Natural killer cell (primary cell): ENCODE measurements at regions not wholly inside any gene's neighbourhood (a gene's known extent, or its start where the extent isn't known, plus 50 kb on each side); places are given as distances from the start of the nearest gene placed in this dataset.

Experiments used
- ATAC-seq, 3 donors: fragments of 150-1000 bp in 2 of 3; fragments of 200-7000 bp in 1 of 3; cut with Tn5 transposase; 1 replicate in 1 of 3; 2 replicates in 2 of 3; pipeline ENCODE4 v1.10.0; 2021; ENCODE audit warnings: mild to moderate bottlenecking in 2 of 3, moderate library complexity in 2 of 3
- DNase-seq, 2 donors: peaks; one replicate each; pipeline versions ENCODE4 v3.0.0 to v3.0.0-alpha.2; 2013 to 2021; ENCODE audit warnings: mixed read lengths in 1 of 2
- H3K27ac ChIP-seq: one replicate; pipeline ENCODE4 v1.5.1; 2013; ENCODE audit warnings: mild to moderate bottlenecking, low read length
- H3K27me3 ChIP-seq: one replicate; pipeline ENCODE4 v1.6.1; 2013; ENCODE audit warnings: low read length; ENCODE audit not compliant: control insufficient read depth, insufficient read depth
- H3K36me3 ChIP-seq: one replicate; pipeline ENCODE4 v1.6.1; 2013; ENCODE audit warnings: low read length; ENCODE audit not compliant: control insufficient read depth, insufficient read depth
- H3K4me1 ChIP-seq: one replicate; pipeline ENCODE4 v1.6.1; 2013; ENCODE audit warnings: low read length; ENCODE audit not compliant: control insufficient read depth, insufficient read depth
- H3K4me3 ChIP-seq: one replicate; pipeline ENCODE4 v1.5.1; 2013; ENCODE audit warnings: low read length
- H3K9me3 ChIP-seq: one replicate; pipeline ENCODE4 v1.6.1; 2013; ENCODE audit warnings: low read length; ENCODE audit not compliant: control insufficient read depth, insufficient read depth
- H3K27ac Mint-ChIP-seq, 2 donors: one replicate each; pipeline ENCODE4 v1.8.0; 2022; ENCODE audit warnings: mild to moderate bottlenecking in 2 of 2, mixed read lengths in 2 of 2, moderate library complexity in 1 of 2
- H3K27me3 Mint-ChIP-seq, 2 donors: one replicate each; pipeline ENCODE4 v1.8.0; 2022; ENCODE audit warnings: low read depth in 2 of 2, mixed read lengths in 2 of 2
- H3K36me3 Mint-ChIP-seq: one replicate; pipeline ENCODE4 v1.8.0; 2022; ENCODE audit warnings: mixed read lengths
- H3K4me1 Mint-ChIP-seq, 2 donors: one replicate each; pipeline ENCODE4 v1.8.0; 2022; ENCODE audit warnings: mixed read lengths in 2 of 2
- H3K4me3 Mint-ChIP-seq: one replicate; pipeline ENCODE4 v1.8.0; 2022; ENCODE audit warnings: mild to moderate bottlenecking, moderate library complexity, mixed read lengths
- H3K9me3 Mint-ChIP-seq, 2 donors: one replicate each; pipeline ENCODE4 v1.8.0; 2022; ENCODE audit warnings: mixed read lengths in 2 of 2
- WGBS: methylation state at CpG from one replicate; pipeline ENCODE4 v1.1.7; 2013; ENCODE audit warnings: missing lambda C conversion rate; ENCODE audit not compliant: insufficient coverage; 5-methylcytosine and 5-hydroxymethylcytosine counted together
- intact Hi-C: fragments of 100-400 bp; cut with micrococcal nuclease; formaldehyde crosslinking; loops from one replicate; pipeline ENCODE4 v1.14.2; 2022
- TF ChIP-seq, protein P1 (sequence below): fragments of 200-600 bp; IDR thresholded peaks from one replicate; pipeline ENCODE4 v1.8.0; 2022; ENCODE audit warnings: antibody characterized with exemption

DNA sequence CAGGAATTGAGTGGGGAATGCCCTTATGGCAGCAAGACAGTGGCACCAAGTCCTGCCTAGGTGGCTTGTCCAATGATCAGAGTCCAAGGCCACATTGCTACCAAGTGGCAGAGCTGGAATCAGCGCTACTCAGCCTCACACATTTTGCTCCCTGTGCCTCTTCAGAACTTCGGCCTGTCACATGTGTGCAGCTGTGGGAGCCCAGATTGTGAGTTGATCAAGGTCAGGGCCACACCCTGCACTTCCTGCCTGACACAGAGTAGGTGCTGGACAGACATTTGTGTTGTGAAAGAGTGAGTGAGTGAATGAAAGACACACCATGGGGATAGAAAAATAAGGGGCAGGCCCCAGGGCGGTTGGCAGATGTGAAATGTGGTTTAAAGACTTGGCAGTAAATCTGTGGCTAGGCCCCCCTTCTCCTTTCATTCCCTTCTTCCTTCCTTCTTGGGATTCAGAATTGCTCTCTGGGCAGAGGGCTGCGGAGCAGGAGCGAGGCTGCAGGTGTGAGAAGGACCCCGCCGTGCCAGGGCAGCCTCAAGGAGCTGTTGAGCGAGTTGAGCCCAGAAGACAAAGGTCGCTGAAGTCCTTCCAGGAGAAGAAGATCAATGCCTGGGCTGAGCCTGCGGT, 83.5 kb downstream of the SLC25A47 start:
- Histone ChIP-seq H3K4me1 (peaks cover 58% of the 10 kb centered on the region), H3K36me3 (no peaks in the 10 kb centered on the region), H3K9me3 (no peaks in the 10 kb centered on the region), H3K27me3 (no peaks in the 10 kb centered on the region), H3K4me3 (no peak overlapping the region), H3K27ac (peak overlapping the region; percentile 62)
- H3K4me3 Mint-ChIP-seq, result peak overlapping the region; percentile 75
- 36% methylated on average over 10 of the region's 10 CpGs for WGBS
- intact Hi-C loops, result no loop called here
- TF ChIP-seq, protein P1, sequence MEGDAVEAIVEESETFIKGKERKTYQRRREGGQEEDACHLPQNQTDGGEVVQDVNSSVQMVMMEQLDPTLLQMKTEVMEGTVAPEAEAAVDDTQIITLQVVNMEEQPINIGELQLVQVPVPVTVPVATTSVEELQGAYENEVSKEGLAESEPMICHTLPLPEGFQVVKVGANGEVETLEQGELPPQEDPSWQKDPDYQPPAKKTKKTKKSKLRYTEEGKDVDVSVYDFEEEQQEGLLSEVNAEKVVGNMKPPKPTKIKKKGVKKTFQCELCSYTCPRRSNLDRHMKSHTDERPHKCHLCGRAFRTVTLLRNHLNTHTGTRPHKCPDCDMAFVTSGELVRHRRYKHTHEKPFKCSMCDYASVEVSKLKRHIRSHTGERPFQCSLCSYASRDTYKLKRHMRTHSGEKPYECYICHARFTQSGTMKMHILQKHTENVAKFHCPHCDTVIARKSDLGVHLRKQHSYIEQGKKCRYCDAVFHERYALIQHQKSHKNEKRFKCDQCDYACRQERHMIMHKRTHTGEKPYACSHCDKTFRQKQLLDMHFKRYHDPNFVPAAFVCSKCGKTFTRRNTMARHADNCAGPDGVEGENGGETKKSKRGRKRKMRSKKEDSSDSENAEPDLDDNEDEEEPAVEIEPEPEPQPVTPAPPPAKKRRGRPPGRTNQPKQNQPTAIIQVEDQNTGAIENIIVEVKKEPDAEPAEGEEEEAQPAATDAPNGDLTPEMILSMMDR, result no peak
- no peaks in the 10 kb centered on the region for H3K36me3 Mint-ChIP-seq
- peak overlapping the region; percentile 79 to 86 for H3K27ac Mint-ChIP-seq
- peak; percentile 58 to 88 (median 76) for ATAC-seq
- no peaks in the 10 kb centered on the region for H3K9me3 Mint-ChIP-seq
- H3K4me1 Mint-ChIP-seq, result peaks cover 56 to 69% of the 10 kb centered on the region in 2 donors
- peak in 1 of 2 donors; percentile 52 for DNase-seq
- H3K27me3 Mint-ChIP-seq, result peaks cover 0 to 5% of the 10 kb centered on the region in 2 donors

DNA sequence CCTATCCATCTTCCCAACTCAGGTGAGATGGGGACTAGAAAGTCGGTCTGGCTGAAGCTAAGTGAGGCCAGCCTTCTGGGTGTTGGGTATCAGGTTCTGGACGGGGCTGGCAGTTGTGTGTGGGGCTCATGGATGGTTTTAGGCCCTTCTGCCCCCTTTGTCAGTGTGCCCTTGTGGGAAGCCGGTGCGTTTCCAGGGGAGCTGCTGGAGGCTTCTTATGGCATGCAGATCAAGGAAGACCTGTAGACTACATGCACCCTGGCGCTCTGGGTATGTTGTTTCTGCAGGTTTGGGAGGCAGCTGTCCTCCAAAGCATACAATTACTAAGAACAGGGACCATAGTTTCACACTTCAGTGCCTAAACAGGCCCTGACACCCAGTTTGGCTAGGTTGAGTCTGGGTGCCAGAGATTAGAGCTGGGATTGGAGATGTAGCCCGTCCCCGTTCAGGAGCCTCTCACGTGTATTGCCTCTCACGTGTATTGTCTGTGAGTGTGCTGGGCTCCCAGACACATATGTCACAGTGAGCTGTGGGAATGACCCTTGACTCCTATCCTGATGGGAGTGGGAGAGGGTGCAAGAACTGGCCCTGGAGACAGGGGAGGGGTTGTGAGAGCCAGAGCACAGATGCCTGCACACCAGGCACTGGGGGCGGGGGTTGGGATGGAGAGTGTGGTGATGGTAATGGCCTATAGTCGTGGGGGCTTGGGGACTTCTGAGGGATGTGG, 84.4 kb downstream of the SLC25A47 start:
- Histone ChIP-seq H3K4me1 (peaks cover 58% of the 10 kb centered on the region), H3K4me3 (no peak overlapping the region), H3K9me3 (no peaks in the 10 kb centered on the region), H3K27me3 (no peaks in the 10 kb centered on the region), H3K27ac (peak overlapping the region; percentile 62), H3K36me3 (no peaks in the 10 kb centered on the region)
- H3K4me3 Mint-ChIP-seq, result no peak overlapping the region
- no peak for DNase-seq
- ATAC-seq, result no peak
- 96% methylated on average over 11 of the region's 11 CpGs for WGBS
- H3K36me3 Mint-ChIP-seq, result no peaks in the 10 kb centered on the region
- H3K27me3 Mint-ChIP-seq, result no peaks in the 10 kb centered on the region
- peak overlapping the region; percentile 79 to 86 for H3K27ac Mint-ChIP-seq
- peaks cover 47 to 65% of the 10 kb centered on the region in 2 donors for H3K4me1 Mint-ChIP-seq
- TF ChIP-seq, protein P1, result no peak
- intact Hi-C loops, result no loop called here
- no peaks in the 10 kb centered on the region for H3K9me3 Mint-ChIP-seq

DNA sequence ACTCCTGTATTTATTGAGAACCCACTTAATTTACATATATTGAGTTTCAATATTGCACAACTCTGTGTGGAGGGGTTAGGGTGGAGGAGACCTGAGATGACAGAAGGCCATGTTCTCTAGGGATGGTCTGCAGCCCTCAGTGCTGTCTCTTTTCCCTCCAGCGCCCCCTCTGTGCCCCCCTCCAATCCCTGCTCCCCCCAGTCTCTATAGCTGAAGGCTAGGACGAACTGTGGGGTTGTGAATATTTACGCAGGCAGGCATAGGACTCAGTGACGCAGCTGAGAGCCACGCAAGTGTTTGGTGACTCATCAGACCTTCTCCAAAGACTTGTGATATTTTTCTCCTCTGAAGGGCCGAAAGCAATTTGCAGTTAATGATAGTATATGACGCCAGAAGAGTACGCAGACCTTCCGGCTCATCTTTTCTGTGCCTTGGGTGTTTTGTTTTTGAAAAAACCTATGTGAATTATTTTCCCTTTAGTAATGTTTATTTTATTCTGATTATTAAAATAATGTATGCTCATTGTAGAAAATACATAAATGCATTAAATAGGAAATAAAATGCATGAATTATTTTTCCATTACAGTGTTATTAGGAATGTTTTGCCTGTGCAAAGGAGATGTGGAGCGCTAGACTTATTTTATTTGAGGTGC, 85.3 kb downstream of the SLC25A47 start:
- peak; percentile 72 to 84 (median 81) for ATAC-seq
- peak overlapping the region; percentile 79 to 86 for H3K27ac Mint-ChIP-seq
- Histone ChIP-seq H3K27ac (peak overlapping the region; percentile 62), H3K9me3 (no peaks in the 10 kb centered on the region), H3K4me1 (peaks cover 53% of the 10 kb centered on the region), H3K36me3 (no peaks in the 10 kb centered on the region), H3K27me3 (no peaks in the 10 kb centered on the region), H3K4me3 (no peak overlapping the region)
- H3K4me1 Mint-ChIP-seq, result peaks cover 40 to 55% of the 10 kb centered on the region in 2 donors
- no peaks in the 10 kb centered on the region for H3K36me3 Mint-ChIP-seq
- no peaks in the 10 kb centered on the region for H3K9me3 Mint-ChIP-seq
- 76% methylated on average over 5 of the region's 10 CpGs for WGBS
- H3K4me3 Mint-ChIP-seq, result peak overlapping the region; percentile 21
- intact Hi-C loops, result no loop called here
- TF ChIP-seq, protein P1, result no peak
- peak in 1 of 2 donors; percentile 64 for DNase-seq
- H3K27me3 Mint-ChIP-seq, result no peaks in the 10 kb centered on the region
